Suprapubic skin (tissue), 4 donors: ENCODE measurements at regions not wholly inside any gene's neighbourhood (a gene's known extent, or its start where the extent isn't known, plus 50 kb on each side); places are given as distances from the start of the nearest gene placed in this dataset.

Experiments used
- DNase-seq, 2 donors: peaks; one replicate each; pipeline ENCODE4 v3.0.0-alpha.2; 2019; ENCODE audit warnings: low spot score in 2 of 2
- H3K27ac ChIP-seq: fragments of 200-600 bp; sonication (generic); one replicate; pipeline ENCODE4 v1.5.1; 2019
- H3K27me3 ChIP-seq: fragments of 200-600 bp; sonication (generic); one replicate; pipeline ENCODE4 v1.5.1; 2019
- H3K36me3 ChIP-seq: fragments of 200-600 bp; sonication (generic); one replicate; pipeline ENCODE4 v1.5.1; 2019
- H3K4me1 ChIP-seq: fragments of 200-600 bp; sonication (generic); one replicate; pipeline ENCODE4 v1.5.1; 2019
- H3K4me3 ChIP-seq: fragments of 200-600 bp; sonication (generic); one replicate; pipeline ENCODE4 v1.5.1; 2019; ENCODE audit warnings: mild to moderate bottlenecking
- H3K9me3 ChIP-seq: fragments of 200-600 bp; sonication (generic); one replicate; pipeline ENCODE4 v1.5.1; 2019
- CTCF ChIP-seq, 2 donors: fragments of 200-600 bp in 1 of 2; fragments of 450-650 bp in 1 of 2; sonication (generic) in 1 of 2; IDR thresholded peaks; one replicate each; pipeline ENCODE4 v1.5.1; 2016 to 2019; ENCODE audit warnings: antibody characterized with exemption in 2 of 2, mild to moderate bottlenecking in 1 of 2, moderate library complexity in 1 of 2
- EP300 ChIP-seq: sonication (generic); formaldehyde crosslinking; IDR thresholded peaks from one replicate; pipeline ENCODE4 v1.6.1; 2017; ENCODE audit warnings: antibody characterized with exemption
- POLR2A ChIP-seq, 2 donors: fragments of 450-650 bp; IDR thresholded peaks; one replicate each; pipeline ENCODE4 v1.6.1; 2017; ENCODE audit warnings: antibody characterized with exemption in 2 of 2, mild to moderate bottlenecking in 2 of 2, moderate library complexity in 2 of 2
- POLR2AphosphoS5 ChIP-seq, 3 donors: sonication (generic); formaldehyde crosslinking; IDR thresholded peaks; one replicate each; pipeline ENCODE4 v1.6.1; 2017; ENCODE audit warnings: antibody characterized with exemption in 3 of 3
- WGBS: methylation state at CpG from one replicate; pipeline ENCODE4 v1.1.5; 2018; 5-methylcytosine and 5-hydroxymethylcytosine counted together

GRCh38 chr4:24637173-24637572 lies 52.8 kb upstream of the DHX15 start:
- no peaks in the 10 kb centered on the region for H3K36me3 ChIP-seq
- no peak overlapping the region for H3K4me3 ChIP-seq
- H3K9me3 ChIP-seq: no peaks in the 10 kb centered on the region
- H3K4me1 ChIP-seq: no peaks in the 10 kb centered on the region
- 99% methylated on average over 13 of the region's 13 CpGs for WGBS
- H3K27ac ChIP-seq: no peak overlapping the region
- TF ChIP-seq POLR2AphosphoS5 (IDR thresholded peaks at IDR 0.05): no peak
- no peak for TF ChIP-seq CTCF (IDR thresholded peaks at IDR 0.05)
- TF ChIP-seq POLR2A (IDR thresholded peaks at IDR 0.05): no peak
- no peak for TF ChIP-seq EP300
- no peak for DNase-seq
- H3K27me3 ChIP-seq: no peaks in the 10 kb centered on the region

GRCh38 chr4:24638396-24638875 lies 54.1 kb upstream of the DHX15 start:
- H3K27ac ChIP-seq: no peak overlapping the region
- no peak overlapping the region for H3K4me3 ChIP-seq
- no peaks in the 10 kb centered on the region for H3K36me3 ChIP-seq
- H3K27me3 ChIP-seq: no peaks in the 10 kb centered on the region
- H3K9me3 ChIP-seq: no peaks in the 10 kb centered on the region
- no peak for DNase-seq
- TF ChIP-seq POLR2AphosphoS5 (IDR thresholded peaks at IDR 0.05) (no peak), POLR2A (IDR thresholded peaks at IDR 0.05) (no peak), EP300 (no peak), CTCF (IDR thresholded peaks at IDR 0.05) (no peak)
- no peaks in the 10 kb centered on the region for H3K4me1 ChIP-seq
- WGBS: 97% methylated on average over 1 of the region's 1 CpG

- Histone ChIP-seq H3K36me3 (no peaks in the 10 kb centered on the region), H3K27me3 (no peaks in the 10 kb centered on the region), H3K4me3 (no peak overlapping the region), H3K27ac (no peak overlapping the region), H3K9me3 (no peaks in the 10 kb centered on the region), H3K4me1 (no peaks in the 10 kb centered on the region)
- TF ChIP-seq EP300: no peak
- no peak for TF ChIP-seq POLR2AphosphoS5 (IDR thresholded peaks at IDR 0.05)
- no peak for TF ChIP-seq CTCF (IDR thresholded peaks at IDR 0.05)
- no peak for TF ChIP-seq POLR2A (IDR thresholded peaks at IDR 0.05)
- DNase-seq: no peak
- WGBS: 90% methylated on average over 5 of the region's 5 CpGs
Measured at GRCh38 chr4:24639714-24640113, 55.4 kb upstream of the DHX15 start.

- Histone ChIP-seq H3K9me3 (no peaks in the 10 kb centered on the region), H3K4me1 (no peaks in the 10 kb centered on the region), H3K4me3 (no peak overlapping the region), H3K27ac (no peak overlapping the region), H3K36me3 (no peaks in the 10 kb centered on the region), H3K27me3 (no peaks in the 10 kb centered on the region)
- no peak for DNase-seq
- no peak for TF ChIP-seq CTCF (IDR thresholded peaks at IDR 0.05)
- no peak for TF ChIP-seq POLR2A (IDR thresholded peaks at IDR 0.05)
- no peak for TF ChIP-seq EP300
- no peak for TF ChIP-seq POLR2AphosphoS5 (IDR thresholded peaks at IDR 0.05)
- WGBS: 71% methylated on average over 7 of the region's 7 CpGs
Measured at GRCh38 chr4:24640366-24640765, 56.0 kb upstream of the DHX15 start.

GRCh38 chr4:24642981-24643547 lies 58.7 kb upstream of the DHX15 start:
- Histone ChIP-seq H3K4me3 (no peak overlapping the region), H3K27ac (no peak overlapping the region), H3K4me1 (no peaks in the 10 kb centered on the region), H3K27me3 (no peaks in the 10 kb centered on the region), H3K36me3 (no peaks in the 10 kb centered on the region), H3K9me3 (no peaks in the 10 kb centered on the region)
- DNase-seq: no peak
- no peak for TF ChIP-seq POLR2A (IDR thresholded peaks at IDR 0.05)
- no peak for TF ChIP-seq EP300
- TF ChIP-seq POLR2AphosphoS5 (IDR thresholded peaks at IDR 0.05): no peak
- TF ChIP-seq CTCF (IDR thresholded peaks at IDR 0.05): no peak
- WGBS: 41% methylated on average over 3 of the region's 3 CpGs
